ENCODE measurements at regions not wholly inside any gene's neighbourhood (a gene's known extent, or its start where the extent isn't known, plus 50 kb on each side); places are given as distances from the start of the nearest gene placed in this dataset.

DNA sequence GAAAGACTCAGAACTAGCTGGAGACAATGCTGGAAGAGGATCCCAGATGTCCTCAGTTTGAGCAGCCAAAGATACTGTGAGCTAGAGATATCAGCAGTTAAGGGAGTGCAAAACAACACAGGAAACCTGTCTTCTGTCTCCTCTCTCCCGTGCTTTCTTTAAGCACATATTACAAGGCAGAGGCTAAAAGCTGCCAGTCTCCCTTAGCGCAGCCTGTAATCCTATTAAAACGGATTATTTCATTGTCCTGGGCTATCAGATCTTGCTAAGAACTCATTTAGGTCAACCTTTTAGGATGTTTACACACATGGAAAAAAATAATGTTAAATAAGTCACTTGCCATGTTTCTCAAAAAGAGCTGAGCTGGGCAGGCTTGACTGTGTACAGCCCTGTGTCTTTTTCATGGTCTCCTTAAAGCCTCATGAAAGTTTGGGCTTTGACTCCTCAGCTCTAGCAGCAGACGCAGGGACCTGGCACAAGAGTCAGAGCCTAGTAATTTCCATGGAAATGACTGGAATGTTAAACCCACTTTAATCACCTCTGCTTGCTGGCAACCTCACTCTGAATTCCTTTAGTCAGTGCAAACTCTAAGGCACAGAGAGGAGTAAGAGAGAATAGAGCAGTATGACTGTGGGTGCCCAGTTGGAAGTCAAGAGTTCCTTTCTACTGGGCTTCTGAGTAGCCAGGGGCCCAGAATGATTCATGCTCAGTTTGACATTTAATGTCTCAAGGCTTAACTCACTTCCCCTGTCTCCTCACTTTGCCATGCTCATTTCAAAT lies 491.9 kb downstream of the NTRK3 start:
- no peak for FAIRE-seq
- Histone ChIP-seq H3K4me3 (ENCODE audit: extremely low read depth in 1 of 4, insufficient read depth in 2 of 4, low read depth in 3 of 4, low read length in 4 of 4) (no peak overlapping the region), H3K23me2 (ENCODE audit: low read depth, low read length) (no peaks in the 10 kb centered on the region), H3K4me1 (replicated peaks in 1 of 4; ENCODE audit: control insufficient read depth in 3 of 4, insufficient read depth in 4 of 4, low read length in 3 of 4) (peaks cover 0 to 9% (median 6%) of the 10 kb centered on the region in 4 experiments; a peak in 3 of 7 replicates), H3K23ac (ENCODE audit: insufficient read length) (no peak overlapping the region), H3K56ac (replicated peaks; ENCODE audit: insufficient read length, low read depth, low read length) (no peak overlapping the region), H3K27ac (ENCODE audit: low read depth, low read length) (no peak overlapping the region), H3K9ac (replicated peaks in 1 of 4; ENCODE audit: extremely low read depth in 1 of 4, low read depth in 3 of 4, low read length in 3 of 4) (no peak overlapping the region), H3K4me2 (ENCODE audit: insufficient read depth in 1 of 2, low read depth in 2 of 2, low read length in 2 of 2) (no peak overlapping the region), H2BK12ac (ENCODE audit: low read depth, low read length) (no peak overlapping the region; the same call in 1 of the 2 replicates), H3K9me3 (ENCODE audit: insufficient read depth in 2 of 2, low read depth in 1 of 2, low read length in 1 of 2) (no peaks in the 10 kb centered on the region), H3K4ac (replicated peaks; ENCODE audit: insufficient read length, low read depth, low read length) (no peak overlapping the region), H2BK20ac (ENCODE audit: low read length) (no peak overlapping the region), H3K79me1 (ENCODE audit: low read depth, low read length) (no peaks in the 10 kb centered on the region), H3K14ac (ENCODE audit: insufficient read length) (no peak overlapping the region), H2BK120ac (replicated peaks; ENCODE audit: low read depth, low read length) (no peak overlapping the region), H3K79me2 (ENCODE audit: control insufficient read depth in 1 of 2, insufficient read depth in 2 of 2, low read length in 2 of 2) (no peaks in the 10 kb centered on the region), H4K8ac (ENCODE audit: extremely low read depth, insufficient read depth, low read length) (no peak overlapping the region), H4K5ac (ENCODE audit: insufficient read length, low read depth, low read length) (no peak overlapping the region), H2BK5ac (ENCODE audit: low read depth, low read length) (no peak overlapping the region), H2AK5ac (ENCODE audit: low read depth, low read length) (no peak overlapping the region), H3K36me3 (ENCODE audit: control insufficient read depth in 2 of 4, insufficient read depth in 4 of 4, low read length in 3 of 4) (peaks cover 0 to 2% (median 0%) of the 10 kb centered on the region in 4 experiments; a peak in 1 of 8 replicates), H3K18ac (ENCODE audit: extremely low read depth, low read length) (no peak overlapping the region; the same call in 1 of the 2 replicates), H2AFZ (ENCODE audit: low read length) (peak overlapping the region; percentile 26; the same call in 1 of the 2 replicates), H2BK15ac (ENCODE audit: low read length) (no peak overlapping the region), H4K91ac (replicated peaks; ENCODE audit: insufficient read length, low read length) (no peak overlapping the region), H4K20me1 (replicated peaks in 1 of 2; ENCODE audit: control insufficient read depth in 1 of 2, insufficient read depth in 2 of 2, low read length in 2 of 2) (no peaks in the 10 kb centered on the region), H3K27me3 (replicated peaks in 1 of 4; ENCODE audit: control insufficient read depth in 3 of 4, extremely low read depth in 1 of 4, insufficient read depth in 3 of 4, low read length in 3 of 4) (no peaks in the 10 kb centered on the region)
- POLR2A ChIA-PET (ENCODE audit: partially characterized antibody), result no interaction called here
- WGBS, 2 experiments (ENCODE audit: extremely low coverage in 1 of 2, insufficient coverage in 1 of 2, insufficient read length in 1 of 2, insufficient replicate concordance in 2 of 2, low coverage in 1 of 2, low lambda C conversion rate in 2 of 2, missing lambda C conversion rate in 1 of 2), result 74% methylated on average over 4 of the region's 4 CpGs; no CpG with 5 or more reads in 1 of the 2 experiments
- peak in 1 of 2 experiments; percentile 9 for DNase-seq (ENCODE audit: low read depth in 1 of 2, low spot score in 2 of 2)
- CTCF ChIA-PET (ENCODE audit: partially characterized antibody), result interaction anchor here (0.5 to 3.0 kb wide), 6 partner anchors 11 to 483 kb away, joined by 3 to 13 read pairs (median 4); no protein-coding TSS in a partner anchor
- TF ChIP-seq RBBP5 (IDR thresholded peaks at IDR 0.05; ENCODE audit: borderline replicate concordance, low read depth, low read length) (no peak), TEAD4 (IDR thresholded peaks at IDR 0.05; ENCODE audit: low read depth, low read length) (peak; percentile 68; the same call in 1 of the 2 replicates)
